ENCODE measurements at regions not wholly inside any gene's neighbourhood (a gene's known extent, or its start where the extent isn't known, plus 50 kb on each side); places are given as distances from the start of the nearest gene placed in this dataset.

DNA sequence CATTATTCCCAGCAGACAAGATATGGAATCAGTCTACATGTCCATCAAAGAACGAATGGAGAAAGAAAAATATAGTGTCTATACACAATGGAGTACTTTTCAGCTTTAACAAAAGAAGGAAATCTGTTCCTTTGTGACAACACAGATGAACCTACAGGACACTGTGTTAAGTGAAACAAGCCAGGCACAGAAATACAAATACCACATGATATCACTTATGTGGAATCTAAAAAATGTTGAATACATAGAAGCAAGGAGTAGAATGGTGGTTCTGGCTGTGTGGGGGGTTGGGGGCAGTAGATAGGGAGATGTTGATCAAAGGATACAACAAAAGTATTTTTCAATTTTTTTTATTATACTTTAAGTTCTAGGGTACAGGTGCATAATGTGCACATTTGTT, 347.7 kb upstream of the MAP2 start:
- H3K27ac ChIP-seq (ENCODE audit: low read length): no peak overlapping the region
- H3K4me3 ChIP-seq (ENCODE audit: low read depth in 1 of 2, low read length in 2 of 2): no peak overlapping the region
- no peaks in the 10 kb centered on the region for H3K79me2 ChIP-seq (ENCODE audit: insufficient read depth, low read length)
- H3K27me3 ChIP-seq (ENCODE audit: insufficient read depth, low read length, poor library complexity): no peaks in the 10 kb centered on the region
- ATAC-seq (ENCODE audit: insufficient read depth, low read depth): no peak
- H3K9me3 ChIP-seq (ENCODE audit: insufficient read depth, low read length, severe bottlenecking): no peaks in the 10 kb centered on the region
- H3K36me3 ChIP-seq (ENCODE audit: insufficient read depth, low read length): no peaks in the 10 kb centered on the region
- no peak overlapping the region for H3K9ac ChIP-seq (ENCODE audit: low read depth, low read length)
- TF ChIP-seq, protein P1, sequence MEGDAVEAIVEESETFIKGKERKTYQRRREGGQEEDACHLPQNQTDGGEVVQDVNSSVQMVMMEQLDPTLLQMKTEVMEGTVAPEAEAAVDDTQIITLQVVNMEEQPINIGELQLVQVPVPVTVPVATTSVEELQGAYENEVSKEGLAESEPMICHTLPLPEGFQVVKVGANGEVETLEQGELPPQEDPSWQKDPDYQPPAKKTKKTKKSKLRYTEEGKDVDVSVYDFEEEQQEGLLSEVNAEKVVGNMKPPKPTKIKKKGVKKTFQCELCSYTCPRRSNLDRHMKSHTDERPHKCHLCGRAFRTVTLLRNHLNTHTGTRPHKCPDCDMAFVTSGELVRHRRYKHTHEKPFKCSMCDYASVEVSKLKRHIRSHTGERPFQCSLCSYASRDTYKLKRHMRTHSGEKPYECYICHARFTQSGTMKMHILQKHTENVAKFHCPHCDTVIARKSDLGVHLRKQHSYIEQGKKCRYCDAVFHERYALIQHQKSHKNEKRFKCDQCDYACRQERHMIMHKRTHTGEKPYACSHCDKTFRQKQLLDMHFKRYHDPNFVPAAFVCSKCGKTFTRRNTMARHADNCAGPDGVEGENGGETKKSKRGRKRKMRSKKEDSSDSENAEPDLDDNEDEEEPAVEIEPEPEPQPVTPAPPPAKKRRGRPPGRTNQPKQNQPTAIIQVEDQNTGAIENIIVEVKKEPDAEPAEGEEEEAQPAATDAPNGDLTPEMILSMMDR (IDR thresholded peaks at IDR 0.05; ENCODE audit: borderline replicate concordance, extremely low read depth, low read length, poor library complexity, severe bottlenecking): no peak
- no peak for TF ChIP-seq EZH2 (IDR thresholded peaks at IDR 0.05; ENCODE audit: borderline replicate concordance, low read depth, low read length, severe bottlenecking)
- no peaks in the 10 kb centered on the region for H3K4me1 ChIP-seq (ENCODE audit: insufficient read depth, low read length)
- DNase-seq: no peak
- H3K4me2 ChIP-seq (ENCODE audit: insufficient read depth, low read length): no peak overlapping the region
- H4K20me1 ChIP-seq (ENCODE audit: insufficient read depth, low read length): no peaks in the 10 kb centered on the region
- H2AFZ ChIP-seq (ENCODE audit: low read depth, low read length): no peak overlapping the region

DNA sequence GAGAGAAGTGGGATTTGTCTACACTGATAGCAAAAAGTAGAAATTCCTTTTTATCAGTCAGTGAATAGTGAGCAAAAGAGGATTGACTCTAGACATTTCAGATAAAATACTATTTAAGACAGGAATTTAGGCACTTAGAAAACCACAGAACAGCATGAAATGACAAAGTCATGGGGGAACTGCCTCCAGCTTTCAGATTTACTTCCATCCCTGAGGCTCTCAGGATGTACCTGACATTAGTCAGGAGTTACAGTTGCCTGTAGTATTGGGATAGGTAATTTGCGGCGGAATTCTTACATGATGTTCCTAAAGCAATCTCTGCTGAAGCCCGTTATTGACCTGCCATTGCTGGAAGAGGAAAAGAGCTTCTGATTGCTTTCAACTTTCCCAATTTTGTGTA, 337.1 kb upstream of the MAP2 start:
- Histone ChIP-seq H3K9ac (ENCODE audit: low read depth, low read length) (no peak overlapping the region), H3K36me3 (ENCODE audit: insufficient read depth, low read length) (no peaks in the 10 kb centered on the region), H3K4me1 (ENCODE audit: insufficient read depth, low read length) (no peaks in the 10 kb centered on the region), H3K27ac (ENCODE audit: low read length) (no peak overlapping the region), H4K20me1 (ENCODE audit: insufficient read depth, low read length) (no peaks in the 10 kb centered on the region), H3K27me3 (ENCODE audit: insufficient read depth, low read length, poor library complexity) (no peaks in the 10 kb centered on the region), H3K4me2 (ENCODE audit: insufficient read depth, low read length) (no peak overlapping the region), H3K79me2 (ENCODE audit: insufficient read depth, low read length) (no peaks in the 10 kb centered on the region), H3K9me3 (ENCODE audit: insufficient read depth, low read length, severe bottlenecking) (no peaks in the 10 kb centered on the region), H2AFZ (ENCODE audit: low read depth, low read length) (no peak overlapping the region), H3K4me3 (ENCODE audit: low read depth in 1 of 2, low read length in 2 of 2) (no peak overlapping the region)
- DNase-seq (no peak), ATAC-seq (ENCODE audit: insufficient read depth, low read depth) (no peak)
- TF ChIP-seq, protein P1 (IDR thresholded peaks at IDR 0.05; ENCODE audit: borderline replicate concordance, extremely low read depth, low read length, poor library complexity, severe bottlenecking): no peak
- TF ChIP-seq EZH2 (IDR thresholded peaks at IDR 0.05; ENCODE audit: borderline replicate concordance, low read depth, low read length, severe bottlenecking): no peak

DNA sequence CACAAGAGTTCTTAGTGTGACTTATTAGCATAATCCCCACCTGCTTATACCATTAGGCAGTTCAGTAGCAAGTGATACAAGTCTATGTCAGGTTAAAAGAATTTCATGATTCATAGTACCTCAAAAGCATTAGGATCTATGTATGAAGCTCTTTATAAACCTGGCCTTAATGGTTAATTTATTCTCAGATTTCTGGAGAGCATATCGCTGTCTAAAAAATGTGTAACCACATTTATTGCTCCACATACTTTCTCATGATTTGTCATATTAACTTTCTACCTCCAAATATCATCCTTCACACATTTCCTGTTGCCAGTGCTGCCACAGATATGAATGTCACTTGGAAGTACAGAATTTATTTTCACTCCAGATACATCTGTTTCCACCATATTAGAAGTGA, 332.8 kb upstream of the MAP2 start:
- Histone ChIP-seq H3K9me3 (ENCODE audit: insufficient read depth, low read length, severe bottlenecking) (no peaks in the 10 kb centered on the region), H3K36me3 (ENCODE audit: insufficient read depth, low read length) (no peaks in the 10 kb centered on the region), H3K27me3 (ENCODE audit: insufficient read depth, low read length, poor library complexity) (no peaks in the 10 kb centered on the region), H2AFZ (ENCODE audit: low read depth, low read length) (no peak overlapping the region), H3K79me2 (ENCODE audit: insufficient read depth, low read length) (no peaks in the 10 kb centered on the region), H3K4me1 (ENCODE audit: insufficient read depth, low read length) (no peaks in the 10 kb centered on the region), H3K9ac (ENCODE audit: low read depth, low read length) (no peak overlapping the region), H3K27ac (ENCODE audit: low read length) (no peak overlapping the region), H3K4me3 (ENCODE audit: low read depth in 1 of 2, low read length in 2 of 2) (no peak overlapping the region), H3K4me2 (ENCODE audit: insufficient read depth, low read length) (no peak overlapping the region), H4K20me1 (ENCODE audit: insufficient read depth, low read length) (no peaks in the 10 kb centered on the region)
- ATAC-seq (ENCODE audit: insufficient read depth, low read depth) (no peak), DNase-seq (no peak)
- TF ChIP-seq, protein P1 (IDR thresholded peaks at IDR 0.05; ENCODE audit: borderline replicate concordance, extremely low read depth, low read length, poor library complexity, severe bottlenecking): no peak
- TF ChIP-seq EZH2 (IDR thresholded peaks at IDR 0.05; ENCODE audit: borderline replicate concordance, low read depth, low read length, severe bottlenecking): no peak

DNA sequence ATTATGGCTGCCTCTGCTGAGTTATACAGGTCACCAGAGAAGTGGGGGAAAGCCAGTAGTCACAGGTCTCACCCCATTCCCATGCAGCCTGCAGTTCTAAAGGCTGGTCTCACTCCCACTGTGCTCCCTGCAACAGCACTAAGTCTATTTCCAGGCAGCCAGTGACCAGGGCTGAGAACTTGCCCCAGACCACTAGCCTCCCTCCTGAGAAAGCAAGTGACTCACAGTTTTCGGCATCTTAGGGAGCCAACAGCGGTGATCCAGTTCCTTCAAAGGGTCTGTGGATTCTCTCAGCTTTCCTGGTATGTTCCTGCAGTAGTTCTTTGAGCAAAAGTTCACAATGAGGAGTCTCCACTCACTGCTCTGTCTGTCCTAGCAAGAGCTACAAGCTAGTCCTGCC, 329.6 kb upstream of the MAP2 start:
- H2AFZ ChIP-seq (ENCODE audit: low read depth, low read length): no peak overlapping the region
- no peaks in the 10 kb centered on the region for H3K27me3 ChIP-seq (ENCODE audit: insufficient read depth, low read length, poor library complexity)
- H3K27ac ChIP-seq (ENCODE audit: low read length): no peak overlapping the region
- H3K36me3 ChIP-seq (ENCODE audit: insufficient read depth, low read length): no peaks in the 10 kb centered on the region
- H3K9me3 ChIP-seq (ENCODE audit: insufficient read depth, low read length, severe bottlenecking): no peaks in the 10 kb centered on the region
- no peak for DNase-seq
- no peaks in the 10 kb centered on the region for H4K20me1 ChIP-seq (ENCODE audit: insufficient read depth, low read length)
- no peaks in the 10 kb centered on the region for H3K79me2 ChIP-seq (ENCODE audit: insufficient read depth, low read length)
- TF ChIP-seq EZH2 (IDR thresholded peaks at IDR 0.05; ENCODE audit: borderline replicate concordance, low read depth, low read length, severe bottlenecking): no peak
- TF ChIP-seq, protein P1 (IDR thresholded peaks at IDR 0.05; ENCODE audit: borderline replicate concordance, extremely low read depth, low read length, poor library complexity, severe bottlenecking): no peak
- no peak overlapping the region for H3K4me2 ChIP-seq (ENCODE audit: insufficient read depth, low read length)
- H3K4me1 ChIP-seq (ENCODE audit: insufficient read depth, low read length): no peaks in the 10 kb centered on the region
- ATAC-seq (ENCODE audit: insufficient read depth, low read depth): no peak
- H3K9ac ChIP-seq (ENCODE audit: low read depth, low read length): no peak overlapping the region
- no peak overlapping the region for H3K4me3 ChIP-seq (ENCODE audit: low read depth in 1 of 2, low read length in 2 of 2)

All from DND-41 (cell line).